ENCODE measurements at regions not wholly inside any gene's neighbourhood (a gene's known extent, or its start where the extent isn't known, plus 50 kb on each side); places are given as distances from the start of the nearest gene placed in this dataset.
"Not testable (repeated sequence)": the region's sequence is repeated elsewhere in the genome, so short reads cannot be mapped to it uniquely, and the experiment has no call there.

GRCh38 chr11:112348480-112349029, 87.9 kb upstream of the PLET1 start:
- intact Hi-C loops (cut with micrococcal nuclease), result no loop called here
- RAD21 ChIA-PET (ENCODE audit: low non-redundant PET in 1 of 2, low total read pairs in 2 of 2, uncharacterized antibody in 2 of 2, unreplicated experiment in 2 of 2), result no interaction called here
- no TSS peak for BruUV-seq (replicated peaks)
- Histone ChIP-seq H4K20me1 (ENCODE audit: insufficient read depth) (no peaks in the 10 kb centered on the region), H3K4me3 (replicated peaks in 1 of 2; ENCODE audit: low read depth in 1 of 2, low read length in 2 of 2) (no peak overlapping the region), H3K4me1 (ENCODE audit: control insufficient read depth in 1 of 2, insufficient read depth in 2 of 2, low read length in 2 of 2) (peaks cover 5 to 8% of the 10 kb centered on the region in 2 experiments; a peak in 3 of 4 replicates), H2AFZ (ENCODE audit: low read depth, low read length, poor library complexity, severe bottlenecking) (no peak overlapping the region), H3K9me2 (ENCODE audit: insufficient read depth) (no peaks in the 10 kb centered on the region), H3K4me2 (ENCODE audit: low read length) (no peak overlapping the region), H3K9me3 (ENCODE audit: control insufficient read depth in 1 of 2, insufficient read depth in 1 of 2, low read depth in 1 of 2, low read length in 2 of 2) (no peaks in the 10 kb centered on the region), H3K79me2 (ENCODE audit: insufficient read depth, low read length) (no peaks in the 10 kb centered on the region), H3K27ac (ENCODE audit: low read depth, low read length) (no peak overlapping the region), H3K27me3 (ENCODE audit: insufficient read depth, low read length) (no peaks in the 10 kb centered on the region), H3K36me3 (ENCODE audit: control insufficient read depth in 1 of 2, insufficient read depth in 2 of 2, low read length in 2 of 2) (no peaks in the 10 kb centered on the region), H3K9ac (ENCODE audit: low read length) (no peak overlapping the region)
- ATAC-seq, result no peak
- POLR2A ChIA-PET, result no interaction called here
- CTCF ChIA-PET, result no interaction called here
- no peak for DNase-seq (ENCODE audit: low read depth, low spot score)
- no peak for TF ChIP-seq ZFX (IDR thresholded peaks at IDR 0.05)
- TF ChIP-seq REST (IDR thresholded peaks at IDR 0.05; ENCODE audit: low read depth), result no peak
- no peak for TF ChIP-seq CEBPB (IDR thresholded peaks at IDR 0.05; ENCODE audit: low read depth)

GRCh38 chr11:112351423-112351822, 90.8 kb upstream of the PLET1 start:
- H3K9ac ChIP-seq (ENCODE audit: low read length); H3K27me3 ChIP-seq (ENCODE audit: insufficient read depth, low read length); POLR2A ChIA-PET; H2AFZ ChIP-seq (ENCODE audit: low read depth, low read length, poor library complexity, severe bottlenecking); BruUV-seq (replicated peaks); H3K36me3 ChIP-seq (ENCODE audit: control insufficient read depth in 1 of 2, insufficient read depth in 2 of 2, low read length in 2 of 2); CTCF ChIA-PET; H3K79me2 ChIP-seq (ENCODE audit: insufficient read depth, low read length); H3K4me2 ChIP-seq (ENCODE audit: low read length); H4K20me1 ChIP-seq (ENCODE audit: insufficient read depth); H3K4me1 ChIP-seq (ENCODE audit: control insufficient read depth in 1 of 2, insufficient read depth in 2 of 2, low read length in 2 of 2); H3K9me2 ChIP-seq (ENCODE audit: insufficient read depth); ATAC-seq; H3K9me3 ChIP-seq (ENCODE audit: control insufficient read depth in 1 of 2, insufficient read depth in 1 of 2, low read depth in 1 of 2, low read length in 2 of 2); H3K4me3 ChIP-seq (replicated peaks in 1 of 2; ENCODE audit: low read depth in 1 of 2, low read length in 2 of 2); RAD21 ChIA-PET (ENCODE audit: low non-redundant PET in 1 of 2, low total read pairs in 2 of 2, uncharacterized antibody in 2 of 2, unreplicated experiment in 2 of 2); DNase-seq (ENCODE audit: low read depth, low spot score); intact Hi-C loops (cut with micrococcal nuclease); H3K27ac ChIP-seq (ENCODE audit: low read depth, low read length): not testable (repeated sequence)

All from HCT116 (cell line).